ENCODE measurements at regions not wholly inside any gene's neighbourhood (a gene's known extent, or its start where the extent isn't known, plus 50 kb on each side); places are given as distances from the start of the nearest gene placed in this dataset.

GRCh38 chr13:109657395-109657794, 129.0 kb downstream of the IRS2 start:
- no peak overlapping the region for H3K27ac Mint-ChIP-seq
- no peak overlapping the region for H3K4me3 Mint-ChIP-seq (ENCODE audit: low read depth)
- H3K4me1 Mint-ChIP-seq (ENCODE audit: low read depth) = peaks cover 3% of the 10 kb centered on the region
- peaks cover 10% of the 10 kb centered on the region for H3K27me3 Mint-ChIP-seq
- TF ChIP-seq CTCF (IDR thresholded peaks at IDR 0.05; ENCODE audit: unreplicated experiment) = no peak
- DNase-seq (ENCODE audit: low spot score, unreplicated experiment) = no peak
- no peaks in the 10 kb centered on the region for H3K9me3 Mint-ChIP-seq (ENCODE audit: low read depth)
- H3K36me3 Mint-ChIP-seq (ENCODE audit: insufficient read depth) = no peaks in the 10 kb centered on the region

GRCh38 chr13:109656206-109656605, 130.2 kb downstream of the IRS2 start:
- no peak overlapping the region for H3K4me3 Mint-ChIP-seq (ENCODE audit: low read depth)
- no peak for DNase-seq (ENCODE audit: low spot score, unreplicated experiment)
- no peak for TF ChIP-seq CTCF (IDR thresholded peaks at IDR 0.05; ENCODE audit: unreplicated experiment)
- peaks cover 3% of the 10 kb centered on the region for H3K4me1 Mint-ChIP-seq (ENCODE audit: low read depth)
- no peaks in the 10 kb centered on the region for H3K9me3 Mint-ChIP-seq (ENCODE audit: low read depth)
- H3K36me3 Mint-ChIP-seq (ENCODE audit: insufficient read depth) = no peaks in the 10 kb centered on the region
- peaks cover 10% of the 10 kb centered on the region for H3K27me3 Mint-ChIP-seq
- H3K27ac Mint-ChIP-seq = no peak overlapping the region

GRCh38 chr13:109655611-109656010, 130.8 kb downstream of the IRS2 start:
- Mint-ChIP-seq H3K4me1 (ENCODE audit: low read depth) (peaks cover 3% of the 10 kb centered on the region), H3K27me3 (peaks cover 10% of the 10 kb centered on the region), H3K9me3 (ENCODE audit: low read depth) (no peaks in the 10 kb centered on the region), H3K36me3 (ENCODE audit: insufficient read depth) (no peaks in the 10 kb centered on the region), H3K27ac (no peak overlapping the region), H3K4me3 (ENCODE audit: low read depth) (no peak overlapping the region)
- no peak for TF ChIP-seq CTCF (IDR thresholded peaks at IDR 0.05; ENCODE audit: unreplicated experiment)
- no peak for DNase-seq (ENCODE audit: low spot score, unreplicated experiment)

- Mint-ChIP-seq H3K4me3 (ENCODE audit: low read depth) (no peak overlapping the region), H3K4me1 (ENCODE audit: low read depth) (peaks cover 3% of the 10 kb centered on the region), H3K27ac (no peak overlapping the region), H3K9me3 (ENCODE audit: low read depth) (no peaks in the 10 kb centered on the region), H3K36me3 (ENCODE audit: insufficient read depth) (no peaks in the 10 kb centered on the region), H3K27me3 (peaks cover 10% of the 10 kb centered on the region)
- DNase-seq (ENCODE audit: low spot score, unreplicated experiment) = no peak
- TF ChIP-seq CTCF (IDR thresholded peaks at IDR 0.05; ENCODE audit: unreplicated experiment) = no peak
Measured at GRCh38 chr13:109655206-109655600, 131.2 kb downstream of the IRS2 start.

GRCh38 chr13:109654341-109655205, 131.8 kb downstream of the IRS2 start:
- Mint-ChIP-seq H3K4me3 (ENCODE audit: low read depth) (no peak overlapping the region), H3K9me3 (ENCODE audit: low read depth) (no peaks in the 10 kb centered on the region), H3K27me3 (peaks cover 10% of the 10 kb centered on the region), H3K4me1 (ENCODE audit: low read depth) (peaks cover 3% of the 10 kb centered on the region), H3K27ac (no peak overlapping the region), H3K36me3 (ENCODE audit: insufficient read depth) (no peaks in the 10 kb centered on the region)
- no peak for TF ChIP-seq CTCF (IDR thresholded peaks at IDR 0.05; ENCODE audit: unreplicated experiment)
- DNase-seq (ENCODE audit: low spot score, unreplicated experiment) = no peak

Measured in progenitor cell of endocrine pancreas (in vitro differentiated cells).